GM12878 (cell line): ENCODE measurements at regions not wholly inside any gene's neighbourhood (a gene's known extent, or its start where the extent isn't known, plus 50 kb on each side); places are given as distances from the start of the nearest gene placed in this dataset.

Experiments
- CTCF ChIP-seq, 3 experiments: IDR thresholded peaks in 2 of 3; conservative IDR thresholded peaks in 1 of 3; 2 replicates each; pipeline ENCODE4 v1.5.1; 2011; ENCODE audit warnings: low read depth in 3 of 3, low read length in 3 of 3, mild to moderate bottlenecking in 3 of 3, control low read depth in 2 of 3, moderate library complexity in 2 of 3, inconsistent platforms in 1 of 3, mixed read lengths in 1 of 3; ENCODE audit not compliant: control insufficient read depth in 2 of 3, insufficient read depth in 1 of 3; ENCODE audit errors: extremely low read depth in 1 of 3
- EZH2 ChIP-seq: IDR thresholded peaks from 2 replicates; pipeline ENCODE4 v1.6.1; 2012; ENCODE audit warnings: low read depth, mild to moderate bottlenecking, control low read depth, inconsistent platforms, low read length, borderline replicate concordance; ENCODE audit not compliant: control insufficient read depth
- NFYB ChIP-seq: IDR thresholded peaks from 2 replicates; pipeline ENCODE4 v1.6.1; 2011; ENCODE audit warnings: low read depth, mild to moderate bottlenecking, low read length, improper control_type of control experiment, moderate library complexity; ENCODE audit not compliant: insufficient read depth
- TCF12 ChIP-seq: IDR thresholded peaks from 2 replicates; pipeline ENCODE4 v1.6.1; 2011; ENCODE audit warnings: low read depth, mild to moderate bottlenecking, low read length

GRCh38 chr5:119811458-119811857 lies 182.1 kb downstream of the FAM170A start:
- TF ChIP-seq EZH2 (no peak), NFYB (no peak), CTCF (IDR thresholded peaks at IDR 0.05 in 2 of 3, conservative IDR thresholded peaks at IDR 0.05 in 1 of 3; ENCODE audit: control insufficient read depth in 2 of 3, extremely low read depth in 1 of 3, insufficient read depth in 1 of 3, low read depth in 3 of 3, low read length in 3 of 3) (no peak), TCF12 (no peak)
